HCT116 (cell line): ENCODE measurements at regions not wholly inside any gene's neighbourhood (a gene's known extent, or its start where the extent isn't known, plus 50 kb on each side); places are given as distances from the start of the nearest gene placed in this dataset.

Experiments used
- ATAC-seq: fragments of 200-7000 bp; cut with Tn5 transposase; 2 replicates; pipeline ENCODE4 v1.9.1; 2020; ENCODE audit warnings: mild to moderate bottlenecking, moderate library complexity
- BruUV-seq: library from RNA; stranded (reverse); fragments of 400-500 nt; replicated peaks from 2 replicates; lab custom pipeline; 2021; lab: Mats Ljungman, UMichigan
- CTCF ChIA-PET: fragments of 300-600 bp; sonication (Branson Sonifier 250); formaldehyde crosslinking; loops from one replicate; lab custom pipeline; 2021; ENCODE audit warnings: antibody characterized with exemption; lab: Charles Lee
- POLR2A ChIA-PET: fragments of 300-600, 350-600 bp; sonication (Branson Sonifier 250); formaldehyde crosslinking; loops from one replicate; lab custom pipeline; 2021; ENCODE audit warnings: antibody characterized with exemption; lab: Charles Lee
- RAD21 ChIA-PET, 2 experiments: fragments of 300-600 bp; sonication (Branson Sonifier 250); formaldehyde crosslinking; loops; one replicate each; lab custom pipeline; 2023; ENCODE audit warnings: low total read pairs in 2 of 2; ENCODE audit not compliant: uncharacterized antibody in 2 of 2, unreplicated experiment in 2 of 2, low non-redundant PET in 1 of 2; lab: Charles Lee
- DNase-seq: peaks from one replicate; pipeline ENCODE4 v3.0.0-alpha.2; 2010; ENCODE audit warnings: low read depth, low spot score
- H2AFZ ChIP-seq: fragments of 200-600 bp; shearing (Covaris generic), sonication (generic); 2 replicates; pipeline ENCODE4 v1.6.1; 2017; ENCODE audit warnings: low read depth, mixed run types, mixed read lengths, antibody characterized with exemption, low read length; ENCODE audit not compliant: poor library complexity, severe bottlenecking
- H3K27ac ChIP-seq: 2 replicates; pipeline ENCODE4 v1.5.1; 2012; ENCODE audit warnings: low read depth, low read length
- H3K27me3 ChIP-seq: fragments of 200-600 bp; sonication (generic); 2 replicates; pipeline ENCODE4 v1.6.1; 2016; ENCODE audit warnings: mixed run types, low read length, mixed read lengths; ENCODE audit not compliant: insufficient read depth
- H3K36me3 ChIP-seq, 2 experiments: fragments of 200-500 bp in 1 of 2; fragments of 200-600 bp in 1 of 2; sonication (Bioruptor generic) in 1 of 2; sonication (generic) in 1 of 2; 2 replicates each; pipeline versions ENCODE4 v1.5.1 to v1.6.1; 2014 to 2016; ENCODE audit warnings: low read length in 2 of 2, inconsistent platforms in 1 of 2, mixed read lengths in 1 of 2, mixed run types in 1 of 2; ENCODE audit not compliant: insufficient read depth in 2 of 2, control insufficient read depth in 1 of 2
- H3K4me1 ChIP-seq, 2 experiments: fragments of 200-600 bp in 1 of 2; sonication (generic) in 1 of 2; 2 replicates each; pipeline versions ENCODE4 v1.5.1 to v1.6.1; 2012 to 2017; ENCODE audit warnings: low read length in 2 of 2, inconsistent platforms in 1 of 2, mild to moderate bottlenecking in 1 of 2, mixed read lengths in 1 of 2, mixed run types in 1 of 2, moderate library complexity in 1 of 2; ENCODE audit not compliant: insufficient read depth in 2 of 2, control insufficient read depth in 1 of 2
- H3K4me2 ChIP-seq: fragments of 200-600 bp; sonication (generic); 2 replicates; pipeline ENCODE4 v1.6.1; 2017; ENCODE audit warnings: mixed run types, low read length, mixed read lengths
- H3K4me3 ChIP-seq, 2 experiments: fragments of 200-600 bp in 1 of 2; sonication (generic) in 1 of 2; replicated peaks in 1 of 2; 2 replicates each; pipeline ENCODE4 v1.5.1; 2011 to 2016; ENCODE audit warnings: low read length in 2 of 2, control low read depth in 1 of 2, low read depth in 1 of 2, mild to moderate bottlenecking in 1 of 2, mixed read lengths in 1 of 2, mixed run types in 1 of 2
- H3K79me2 ChIP-seq: fragments of 200-600 bp; sonication (generic); 2 replicates; pipeline ENCODE4 v1.6.1; 2017; ENCODE audit warnings: mild to moderate bottlenecking, mixed run types, low read length, moderate library complexity, mixed read lengths; ENCODE audit not compliant: insufficient read depth
- H3K9ac ChIP-seq: fragments of 200-600 bp; sonication (generic); 2 replicates; pipeline ENCODE4 v1.6.1; 2016; ENCODE audit warnings: low read length, mixed read lengths
- H3K9me2 ChIP-seq: fragments of 200-600 bp; sonication (generic), shearing (Covaris generic); 2 replicates; pipeline ENCODE4 v1.6.1; 2017; ENCODE audit warnings: mixed run types, mild to moderate bottlenecking, moderate library complexity; ENCODE audit not compliant: insufficient read depth
- H3K9me3 ChIP-seq, 2 experiments: fragments of 200-500 bp in 1 of 2; fragments of 200-600 bp in 1 of 2; sonication (Bioruptor generic) in 1 of 2; sonication (generic) in 1 of 2; 2 replicates each; pipeline ENCODE4 v1.6.1; 2014 to 2017; ENCODE audit warnings: low read length in 2 of 2, mixed read lengths in 2 of 2, inconsistent platforms in 1 of 2, low read depth in 1 of 2, mild to moderate bottlenecking in 1 of 2, mixed run types in 1 of 2, moderate library complexity in 1 of 2; ENCODE audit not compliant: control insufficient read depth in 1 of 2, insufficient read depth in 1 of 2
- H4K20me1 ChIP-seq: fragments of 200-600 bp; sonication (generic), shearing (Covaris generic); 2 replicates; pipeline ENCODE4 v1.6.1; 2017; ENCODE audit warnings: mixed run types, mild to moderate bottlenecking, moderate library complexity; ENCODE audit not compliant: insufficient read depth
- CEBPB ChIP-seq: IDR thresholded peaks from 2 replicates; pipeline ENCODE4 v1.6.1; 2012; ENCODE audit warnings: low read depth
- EGR1 ChIP-seq: IDR thresholded peaks from 2 replicates; pipeline ENCODE4 v1.6.1; 2012; ENCODE audit warnings: low read depth
- JUND ChIP-seq: IDR thresholded peaks from 2 replicates; pipeline ENCODE4 v1.6.1; 2012
- RAD21 ChIP-seq: IDR thresholded peaks from 2 replicates; pipeline ENCODE4 v1.6.1; 2012; ENCODE audit warnings: low read depth, mild to moderate bottlenecking
- YY1 ChIP-seq: IDR thresholded peaks from 2 replicates; pipeline ENCODE4 v1.6.1; 2011; ENCODE audit warnings: low read length, low read depth, moderate library complexity, mild to moderate bottlenecking; ENCODE audit not compliant: insufficient replicate concordance; ENCODE audit errors: extremely low read depth
- ZFX ChIP-seq: fragments of 450-650 bp; IDR thresholded peaks from 2 replicates; pipeline ENCODE4 v1.6.1; 2017
- intact Hi-C: fragments of 100-400 bp; cut with micrococcal nuclease; formaldehyde crosslinking; loops from 2 replicates; pipeline ENCODE4 v1.10.0; 2022
- TF ChIP-seq, protein P1 (sequence below): IDR thresholded peaks from 2 replicates; pipeline ENCODE4 v1.6.1; 2012
- TF ChIP-seq, protein P2 (sequence below), 3 experiments: fragments of 200-600 bp in 1 of 3; sonication (generic) in 1 of 3; IDR thresholded peaks in 2 of 3; conservative IDR thresholded peaks in 1 of 3; 2 replicates each; pipeline ENCODE4 v1.5.1; 2012 to 2017; ENCODE audit warnings: low read depth in 2 of 3, low read length in 2 of 3, antibody characterized with exemption in 1 of 3, borderline replicate concordance in 1 of 3, control low read depth in 1 of 3, mild to moderate bottlenecking in 1 of 3, mixed read lengths in 1 of 3, mixed run types in 1 of 3, moderate library complexity in 1 of 3; ENCODE audit not compliant: insufficient read depth in 1 of 3

DNA sequence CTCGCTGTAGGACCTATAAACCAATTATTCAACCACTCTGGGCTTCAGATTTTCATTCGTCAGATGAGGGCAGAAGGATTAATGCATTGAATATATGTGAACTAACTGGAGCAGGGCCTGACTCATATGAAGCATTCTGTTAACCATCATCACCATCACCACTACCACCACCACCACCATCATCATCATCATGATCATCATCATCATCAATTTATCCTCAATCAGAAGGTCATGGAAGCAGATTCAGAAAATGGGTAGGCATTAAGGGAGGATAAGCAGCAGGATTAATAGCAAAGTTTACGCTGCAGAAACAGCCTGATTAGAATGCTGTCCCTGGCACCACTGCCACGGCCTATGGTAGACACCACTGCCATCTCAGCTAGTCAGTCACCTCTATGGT is 407.5 kb upstream of the THBS1 start:
- ChIA-PET CTCF (interaction anchor here (2.8 kb wide), 1 partner anchor 583 kb away, joined by 25 read pairs; no protein-coding TSS in a partner anchor), POLR2A (no interaction called here)
- no peak overlapping the region for H3K27ac ChIP-seq

DNA sequence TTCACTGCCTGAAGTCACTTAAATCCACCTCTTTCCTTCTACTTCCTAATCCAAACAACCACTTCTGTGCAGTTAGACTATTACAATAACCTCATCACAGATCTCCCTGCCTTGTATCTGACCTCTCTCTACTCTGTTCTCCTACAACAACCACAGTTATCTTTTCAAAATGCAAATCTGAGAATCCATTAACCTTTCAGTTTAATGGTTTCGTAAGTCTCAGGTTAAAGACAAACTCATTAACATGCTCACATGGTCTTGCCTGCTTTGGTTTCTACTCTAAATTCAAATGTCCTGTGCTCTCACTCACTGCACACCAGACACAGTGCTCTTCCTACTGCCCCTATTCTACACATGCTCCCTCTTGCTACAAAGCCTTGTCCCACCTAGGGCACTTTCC is 406.5 kb upstream of the THBS1 start:
- CTCF ChIA-PET, result no interaction called here
- no peak for ATAC-seq

More for the DNA sequence above, 407.5 kb upstream of the THBS1 start:
- Histone ChIP-seq H3K9me2 (no peaks in the 10 kb centered on the region), H4K20me1 (no peaks in the 10 kb centered on the region), H3K4me2 (no peak overlapping the region), H3K4me1 (peaks cover 7 to 16% of the 10 kb centered on the region in 2 experiments; a peak in 3 of 4 replicates), H3K36me3 (no peaks in the 10 kb centered on the region), H2AFZ (no peak overlapping the region), H3K9ac (no peak overlapping the region), H3K27me3 (no peaks in the 10 kb centered on the region), H3K79me2 (no peaks in the 10 kb centered on the region), H3K4me3 (no peak overlapping the region), H3K9me3 (no peaks in the 10 kb centered on the region)
- ATAC-seq, result no peak
- intact Hi-C loops, result loop anchor here (2.0 kb wide), 1 partner anchor 583 kb away; no protein-coding TSS in a partner anchor
- no peak for TF ChIP-seq RAD21
- RAD21 ChIA-PET, result interaction anchor here in 1 of 2 experiments (1.9 to 2.0 kb wide), 2 partner anchors 407 to 584 kb away, joined by 5 to 13 read pairs; partner anchors contain the start of gene THBS1
- DNase-seq, result no peak
- BruUV-seq, result no TSS peak

More for the DNA sequence above, 406.5 kb upstream of the THBS1 start:
- H3K27ac ChIP-seq, result no peak overlapping the region
- no peaks in the 10 kb centered on the region for H4K20me1 ChIP-seq
- RAD21 ChIA-PET, result no interaction called here
- H3K36me3 ChIP-seq, result no peaks in the 10 kb centered on the region
- H3K4me3 ChIP-seq, result no peak overlapping the region
- H3K4me2 ChIP-seq, result no peak overlapping the region
- H3K4me1 ChIP-seq, result peaks cover 7 to 16% of the 10 kb centered on the region in 2 experiments; a peak in 3 of 4 replicates
- no peaks in the 10 kb centered on the region for H3K27me3 ChIP-seq
- H3K9me2 ChIP-seq, result no peaks in the 10 kb centered on the region
- no peak overlapping the region for H3K9ac ChIP-seq
- TF ChIP-seq YY1 (no peak), EGR1 (no peak), ZFX (no peak), CEBPB (no peak), JUND (no peak)
- TF ChIP-seq, protein P1, sequence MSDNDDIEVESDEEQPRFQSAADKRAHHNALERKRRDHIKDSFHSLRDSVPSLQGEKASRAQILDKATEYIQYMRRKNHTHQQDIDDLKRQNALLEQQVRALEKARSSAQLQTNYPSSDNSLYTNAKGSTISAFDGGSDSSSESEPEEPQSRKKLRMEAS, result no peak
- TF ChIP-seq, protein P2, sequence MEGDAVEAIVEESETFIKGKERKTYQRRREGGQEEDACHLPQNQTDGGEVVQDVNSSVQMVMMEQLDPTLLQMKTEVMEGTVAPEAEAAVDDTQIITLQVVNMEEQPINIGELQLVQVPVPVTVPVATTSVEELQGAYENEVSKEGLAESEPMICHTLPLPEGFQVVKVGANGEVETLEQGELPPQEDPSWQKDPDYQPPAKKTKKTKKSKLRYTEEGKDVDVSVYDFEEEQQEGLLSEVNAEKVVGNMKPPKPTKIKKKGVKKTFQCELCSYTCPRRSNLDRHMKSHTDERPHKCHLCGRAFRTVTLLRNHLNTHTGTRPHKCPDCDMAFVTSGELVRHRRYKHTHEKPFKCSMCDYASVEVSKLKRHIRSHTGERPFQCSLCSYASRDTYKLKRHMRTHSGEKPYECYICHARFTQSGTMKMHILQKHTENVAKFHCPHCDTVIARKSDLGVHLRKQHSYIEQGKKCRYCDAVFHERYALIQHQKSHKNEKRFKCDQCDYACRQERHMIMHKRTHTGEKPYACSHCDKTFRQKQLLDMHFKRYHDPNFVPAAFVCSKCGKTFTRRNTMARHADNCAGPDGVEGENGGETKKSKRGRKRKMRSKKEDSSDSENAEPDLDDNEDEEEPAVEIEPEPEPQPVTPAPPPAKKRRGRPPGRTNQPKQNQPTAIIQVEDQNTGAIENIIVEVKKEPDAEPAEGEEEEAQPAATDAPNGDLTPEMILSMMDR (IDR thresholded peaks at IDR 0.05 in 2 of 3, conservative IDR thresholded peaks at IDR 0.05 in 1 of 3; ENCODE audit: borderline replicate concordance in 1 of 3, insufficient read depth in 1 of 3, low read depth in 2 of 3, low read length in 2 of 3), result no peak
- BruUV-seq, result no TSS peak
- POLR2A ChIA-PET, result no interaction called here
- no peaks in the 10 kb centered on the region for H3K79me2 ChIP-seq
- intact Hi-C loops, result no loop called here
- DNase-seq, result no peak
- no peaks in the 10 kb centered on the region for H3K9me3 ChIP-seq
- H2AFZ ChIP-seq, result no peak overlapping the region
